SH-SY5Y (cell line): ENCODE measurements at regions not wholly inside any gene's neighbourhood (a gene's known extent, or its start where the extent isn't known, plus 50 kb on each side); places are given as distances from the start of the nearest gene placed in this dataset.

Source experiments
- GATA2 ChIP-seq: IDR thresholded peaks from 2 replicates; pipeline ENCODE4 v1.6.1; 2011; ENCODE audit warnings: mild to moderate bottlenecking, low read depth, low read length
- GATA3 ChIP-seq: IDR thresholded peaks from 2 replicates; pipeline ENCODE4 v1.6.1; 2011; ENCODE audit warnings: low read depth, mild to moderate bottlenecking, low read length, moderate library complexity

GRCh38 chr1:173314656-173315055, 107.5 kb upstream of the TNFSF4 start:
- TF ChIP-seq GATA3 = no peak
- no peak for TF ChIP-seq GATA2
